ENCODE measurements at regions not wholly inside any gene's neighbourhood (a gene's known extent, or its start where the extent isn't known, plus 50 kb on each side); places are given as distances from the start of the nearest gene placed in this dataset.

GRCh38 chr2:185687967-185688366, 50.6 kb upstream of the FSIP2 start:
- no peak overlapping the region for H3K4me3 ChIP-seq (ENCODE audit: low read length)
- H3K9ac ChIP-seq (ENCODE audit: low read length): no peak overlapping the region
- no peaks in the 10 kb centered on the region for H3K9me3 ChIP-seq (ENCODE audit: control insufficient read depth, low read length)
- H3K4me1 ChIP-seq (ENCODE audit: control insufficient read depth, insufficient read depth, low read length): peaks cover 3% of the 10 kb centered on the region
- no peaks in the 10 kb centered on the region for H3K36me3 ChIP-seq (ENCODE audit: control insufficient read depth, insufficient read depth, low read length, severe bottlenecking)
- no peak for DNase-seq (ENCODE audit: low read depth)
- no peaks in the 10 kb centered on the region for H3K27me3 ChIP-seq (replicated peaks; ENCODE audit: control insufficient read depth, insufficient read depth, low read length)
